HG03103 (cell line): ENCODE measurements at regions not wholly inside any gene's neighbourhood (a gene's known extent, or its start where the extent isn't known, plus 50 kb on each side); places are given as distances from the start of the nearest gene placed in this dataset.

ENCODE experiments used
- ATAC-seq: cut with Tn5 transposase; IDR thresholded peaks from one replicate; pipeline ENCODE4 v1.9.1; 2021; ENCODE audit warnings: low read depth; ENCODE audit not compliant: unreplicated experiment

- no peak for ATAC-seq
Measured at GRCh38 chr12:107318806-107319532, 225.6 kb upstream of the CRY1 start.

- ATAC-seq: no peak
Measured at GRCh38 chr12:107319533-107320032, 226.2 kb upstream of the CRY1 start.

DNA sequence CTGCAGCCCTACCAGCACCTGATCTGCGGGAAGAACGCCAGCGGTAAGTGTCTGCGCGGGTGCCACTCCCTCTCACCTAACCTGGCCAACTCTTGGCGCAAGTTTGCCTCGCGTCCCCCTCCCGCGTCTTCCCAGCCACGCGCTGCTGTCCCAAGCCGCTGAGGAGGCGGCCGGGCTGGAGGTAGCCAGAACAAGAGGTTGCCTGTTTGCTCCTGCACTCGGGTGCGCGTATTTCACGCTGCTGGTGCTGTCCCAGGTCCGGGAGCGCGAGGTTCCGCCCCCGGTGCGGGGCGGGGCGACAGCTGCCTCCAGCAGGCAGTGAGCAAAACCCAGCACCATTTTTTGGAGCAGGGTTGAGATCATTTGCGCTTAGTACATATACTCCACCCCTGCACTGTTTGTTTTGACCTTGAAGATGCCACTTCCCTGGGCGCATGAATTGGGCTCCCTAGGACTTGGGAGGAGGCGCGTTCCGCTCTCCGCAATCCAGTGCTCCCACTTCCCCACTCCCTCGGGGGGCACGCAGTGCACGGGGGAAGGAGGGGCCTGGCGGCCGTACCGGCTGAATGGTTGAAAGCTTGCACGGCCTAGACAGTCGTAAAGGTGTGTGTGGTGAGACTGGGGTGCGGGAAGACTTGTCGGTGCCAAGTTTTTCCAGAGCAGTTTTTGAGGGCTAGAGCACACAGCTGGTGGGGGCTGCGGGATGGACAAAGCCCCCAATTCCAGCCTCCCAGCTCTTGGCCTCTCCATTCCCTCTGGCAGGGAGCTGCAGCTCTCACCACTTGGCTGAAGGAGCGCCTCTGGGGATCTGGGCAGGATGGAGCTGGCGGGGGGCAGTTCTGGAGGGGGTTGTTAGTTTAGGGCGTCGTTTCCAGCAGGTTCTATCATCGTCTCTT, 226.9 kb upstream of the CRY1 start:
- ATAC-seq: no peak

DNA sequence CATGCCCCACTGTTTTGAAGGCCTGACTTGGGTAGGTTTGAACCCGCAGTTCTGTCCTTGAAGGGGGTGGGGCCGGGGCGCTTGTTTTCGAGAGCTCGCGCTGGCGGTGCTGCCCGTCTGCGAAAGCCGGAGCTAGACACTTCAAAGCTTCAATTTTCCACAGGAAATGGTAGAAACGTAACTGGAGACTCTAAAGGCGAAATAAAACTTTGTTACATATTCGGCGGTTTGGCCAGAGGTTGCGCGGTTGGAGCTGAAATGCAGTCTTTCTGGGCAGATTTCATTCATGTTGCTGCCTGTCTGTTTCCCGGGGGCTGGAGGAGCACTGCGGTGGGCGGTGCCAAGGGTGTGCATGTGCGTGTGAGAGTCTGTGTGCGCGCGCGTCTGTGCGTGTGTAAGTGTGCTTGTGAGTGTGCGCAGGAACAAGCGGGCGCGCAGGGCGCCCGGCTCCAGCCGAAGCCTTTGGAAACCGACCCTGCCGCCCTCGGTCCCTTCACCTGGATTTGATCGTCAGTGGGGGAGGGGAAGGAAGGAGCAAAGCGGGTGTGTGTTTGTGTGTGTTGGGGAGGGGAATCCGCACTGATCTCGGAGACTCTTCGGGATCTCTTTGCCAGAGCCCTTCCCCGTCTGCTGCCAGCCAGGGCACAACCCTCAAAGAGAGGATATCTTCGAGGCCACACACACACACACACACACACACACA, 227.7 kb upstream of the CRY1 start:
- ATAC-seq: no peak

DNA sequence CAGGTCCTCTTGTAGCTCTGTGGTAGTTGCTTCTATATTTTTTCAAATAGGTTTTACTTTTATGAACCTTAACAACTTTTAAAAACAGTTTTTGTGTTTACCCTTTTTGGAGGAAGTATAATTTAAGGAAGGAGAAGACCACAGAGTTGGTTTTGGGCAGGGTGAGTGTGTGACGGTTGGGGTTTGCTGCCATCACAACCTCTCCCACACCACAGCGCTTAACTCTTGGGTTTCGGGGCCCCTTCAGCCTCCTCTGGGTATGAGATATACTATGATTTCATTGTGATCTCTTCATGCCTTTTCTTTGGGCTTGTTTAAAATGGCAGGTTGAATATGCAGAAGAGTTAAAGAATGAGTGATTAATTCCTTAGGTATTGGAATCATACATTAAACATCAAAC, 228.7 kb upstream of the CRY1 start:
- ATAC-seq: no peak

DNA sequence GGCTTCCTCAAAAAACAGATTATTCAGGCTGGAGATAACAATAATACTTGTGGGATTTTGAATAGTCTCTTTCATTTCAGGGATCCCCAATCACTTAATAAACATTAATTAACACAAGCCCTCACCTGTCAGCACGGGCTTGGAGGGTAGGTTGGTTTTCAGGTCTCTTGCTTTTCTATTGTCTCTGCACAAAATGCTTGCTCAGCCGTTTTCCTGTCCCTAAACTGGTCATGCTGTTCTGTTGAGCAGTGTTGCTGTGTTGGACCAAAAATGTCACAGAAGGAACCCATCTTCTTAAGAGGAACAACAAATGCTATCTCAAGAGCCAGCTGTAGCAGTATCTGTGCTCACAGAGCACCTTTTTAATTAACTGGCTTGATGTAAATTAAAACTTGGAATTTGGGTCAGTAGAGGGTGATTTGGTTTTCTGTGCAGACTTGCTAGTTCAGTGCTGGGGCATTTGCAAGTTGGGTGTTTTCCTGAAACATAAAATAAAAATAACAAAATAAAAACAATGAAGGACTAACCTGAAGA, 231.8 kb upstream of the CRY1 start:
- no peak for ATAC-seq

DNA sequence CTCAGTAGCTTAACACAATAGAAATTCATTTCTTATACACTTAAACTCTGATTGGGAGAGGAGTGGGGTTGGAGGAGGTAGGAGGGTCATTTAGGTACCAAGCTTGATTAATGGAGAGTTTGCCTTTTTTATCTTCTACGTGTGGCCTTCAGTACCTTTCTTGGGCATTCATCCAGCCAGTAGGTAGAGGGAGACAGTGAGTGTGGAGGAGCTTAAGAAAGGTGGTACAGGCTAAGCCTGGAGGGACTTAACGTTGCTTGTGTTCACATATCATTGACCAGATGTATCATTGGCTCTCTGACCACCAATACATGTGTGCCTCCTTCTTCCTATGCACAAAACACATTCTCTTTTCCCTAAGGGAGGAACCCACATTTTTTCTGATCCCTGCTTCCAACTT, 232.9 kb upstream of the CRY1 start:
- no peak for ATAC-seq

DNA sequence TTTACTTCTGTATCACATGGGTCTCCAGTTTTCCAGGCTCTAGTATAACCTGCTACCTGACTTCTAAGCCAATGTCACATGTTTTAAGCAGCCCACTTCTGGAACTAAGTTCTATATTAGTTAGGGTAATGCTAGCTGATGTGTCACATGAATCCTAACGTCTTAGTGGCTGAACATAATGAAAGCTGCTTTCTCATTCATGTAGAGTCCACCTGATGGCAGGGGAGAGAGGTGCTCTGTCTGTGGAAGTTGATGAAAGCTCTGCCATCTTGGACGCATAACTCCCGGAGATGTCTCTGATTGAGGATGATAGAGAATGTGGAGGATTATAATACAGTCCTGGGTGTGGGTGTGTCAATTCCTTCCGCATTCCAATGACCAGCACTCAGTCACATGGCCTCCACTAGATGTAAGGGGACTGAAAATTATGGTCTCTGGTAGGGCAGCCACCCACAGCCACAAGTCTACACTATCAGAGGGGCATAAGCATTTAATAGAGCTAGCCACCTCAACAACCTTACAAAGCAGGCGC, 234.4 kb upstream of the CRY1 start:
- ATAC-seq: no peak

GRCh38 chr12:107328442-107329133, 235.2 kb upstream of the CRY1 start:
- no peak for ATAC-seq

DNA sequence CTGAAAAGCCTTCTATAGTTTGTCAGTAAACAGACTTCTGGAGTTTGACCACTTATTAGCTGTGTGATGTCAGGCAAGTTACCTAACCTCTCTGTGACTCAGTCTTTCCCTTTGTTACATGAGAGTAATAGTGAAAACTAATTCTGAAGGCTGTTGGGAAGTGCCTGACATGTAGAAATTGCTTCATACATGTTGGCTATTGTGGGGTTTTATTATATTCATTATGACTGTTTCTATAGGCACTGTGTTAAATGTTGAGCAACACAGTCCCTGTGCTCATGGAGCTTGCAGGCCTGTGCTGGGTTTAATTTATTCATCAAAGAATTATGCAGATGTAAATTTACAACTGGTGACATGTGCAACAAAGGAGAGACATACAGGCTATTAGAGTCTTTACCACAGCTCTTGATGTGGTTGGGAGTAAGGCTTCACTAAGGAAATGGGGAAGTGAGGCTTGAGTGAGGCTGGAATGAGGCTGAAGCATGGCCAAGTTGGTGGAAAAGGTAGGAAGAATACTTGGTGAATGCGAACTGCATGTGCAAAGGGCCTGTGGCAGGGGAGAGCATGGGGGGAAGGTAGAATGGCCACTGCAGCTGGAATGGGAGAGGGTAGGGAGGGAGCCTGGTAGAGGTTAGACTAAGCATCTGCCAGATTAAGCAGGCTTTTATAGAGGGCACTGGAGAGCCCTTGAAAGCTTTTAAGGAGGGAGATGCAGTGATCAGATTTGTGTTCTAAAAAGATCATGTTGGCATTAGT, 236.4 kb upstream of the CRY1 start:
- ATAC-seq: no peak

DNA sequence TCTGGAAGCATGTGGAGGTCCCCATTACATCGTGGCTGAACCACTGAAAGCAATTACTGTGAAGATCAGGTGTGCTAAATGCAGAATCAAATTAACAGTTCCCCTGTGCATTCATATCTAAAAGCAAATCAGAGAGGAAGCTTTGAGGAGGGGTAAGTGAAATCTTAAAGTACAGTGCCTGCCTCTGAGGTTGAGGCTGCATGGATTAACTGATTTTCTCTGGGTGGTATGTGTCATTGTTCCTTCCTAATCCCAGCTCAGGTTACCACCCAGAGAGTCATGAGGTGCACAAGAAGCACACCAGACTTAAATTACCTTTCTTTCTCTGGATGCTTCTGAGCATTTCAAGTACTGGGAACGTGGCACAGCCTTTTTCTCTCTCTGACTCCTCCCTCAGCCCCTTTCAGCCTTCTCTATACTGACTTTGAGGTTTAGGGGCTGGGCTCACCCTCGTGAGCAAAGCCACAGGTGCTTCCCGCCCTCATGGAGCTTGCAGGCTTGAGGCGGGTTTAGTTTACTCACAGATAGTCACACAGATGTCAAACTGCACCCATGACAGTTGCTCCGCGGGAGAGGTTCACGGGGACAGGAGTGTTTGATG, 237.6 kb upstream of the CRY1 start:
- ATAC-seq: no peak

DNA sequence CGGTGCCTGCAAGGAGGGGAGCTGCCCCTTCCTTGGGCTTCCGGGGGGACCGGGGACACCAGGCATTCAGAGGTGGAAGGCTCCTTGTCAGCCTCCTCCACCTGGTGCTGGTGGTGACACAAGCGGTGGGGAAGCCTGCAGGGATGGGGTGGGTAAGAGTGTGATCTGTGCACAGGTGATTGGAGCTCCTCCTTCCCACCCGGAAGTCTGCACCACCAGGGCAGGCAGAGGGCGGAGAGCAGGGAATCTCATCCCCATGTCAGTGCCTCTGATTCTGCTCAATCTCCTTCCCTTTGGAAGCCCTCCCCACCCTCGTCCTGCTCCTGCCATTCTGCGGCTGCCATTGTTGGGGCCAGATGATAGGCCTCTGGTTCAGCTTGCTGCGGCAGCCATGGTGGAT, 238.1 kb upstream of the CRY1 start:
- no peak for ATAC-seq

DNA sequence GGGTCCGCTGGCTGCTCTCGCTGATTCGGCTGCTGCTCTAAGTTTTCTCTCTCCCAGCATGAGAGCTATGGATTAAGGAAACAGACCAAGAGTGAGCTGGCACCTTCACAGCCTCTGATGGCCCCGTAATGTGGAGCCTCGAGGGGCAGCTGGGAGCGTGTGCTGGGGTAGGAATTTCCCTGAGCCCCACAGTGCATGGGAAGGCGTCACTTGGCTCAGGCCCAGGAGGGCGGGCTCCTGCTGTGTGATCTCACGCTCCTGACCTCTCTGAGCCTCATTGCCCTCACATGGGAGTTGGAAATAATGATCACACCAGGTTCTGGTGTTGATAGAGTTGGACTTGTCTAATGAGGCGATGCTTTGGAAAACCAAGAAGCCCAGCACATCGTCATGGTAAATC, 238.6 kb upstream of the CRY1 start:
- no peak for ATAC-seq

- ATAC-seq: no peak
Measured at GRCh38 chr12:107332743-107333142, 239.4 kb upstream of the CRY1 start.

DNA sequence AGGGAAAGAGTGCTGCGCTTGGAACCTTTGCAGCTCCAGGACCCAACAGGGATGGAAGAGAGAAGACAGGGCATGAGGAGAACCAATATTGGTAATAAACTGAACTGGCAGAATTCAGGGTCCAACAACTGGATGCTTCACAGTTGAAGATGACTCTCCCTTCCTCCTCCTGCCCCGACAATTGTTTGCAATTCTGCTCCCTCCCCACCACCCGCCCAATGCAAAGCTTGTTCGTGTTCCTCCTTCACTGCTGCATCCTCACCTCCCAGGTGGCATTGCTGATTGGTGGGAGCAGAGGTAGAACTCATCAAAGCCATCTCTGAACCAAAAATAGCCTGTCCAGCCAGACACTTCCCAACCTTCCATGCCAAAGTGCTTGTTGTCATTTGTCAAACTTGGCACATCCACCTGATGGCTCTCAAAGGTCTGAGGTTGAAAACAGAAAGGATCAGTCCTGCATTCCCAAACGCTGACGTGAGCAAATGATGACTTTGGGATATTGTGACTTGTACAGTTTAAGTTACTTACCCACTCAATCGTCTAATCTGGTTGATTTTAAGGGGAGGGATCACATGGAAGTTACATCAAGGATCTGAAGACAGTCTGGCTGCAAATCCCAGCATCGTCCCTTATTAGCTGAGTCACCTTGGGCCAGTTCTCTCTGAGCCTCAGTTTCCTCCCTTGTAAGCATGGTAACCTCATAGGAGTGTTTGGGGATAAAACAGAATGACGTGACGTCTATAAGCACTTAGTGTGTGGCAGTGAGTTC, 242.6 kb upstream of the CRY1 start:
- no peak for ATAC-seq

DNA sequence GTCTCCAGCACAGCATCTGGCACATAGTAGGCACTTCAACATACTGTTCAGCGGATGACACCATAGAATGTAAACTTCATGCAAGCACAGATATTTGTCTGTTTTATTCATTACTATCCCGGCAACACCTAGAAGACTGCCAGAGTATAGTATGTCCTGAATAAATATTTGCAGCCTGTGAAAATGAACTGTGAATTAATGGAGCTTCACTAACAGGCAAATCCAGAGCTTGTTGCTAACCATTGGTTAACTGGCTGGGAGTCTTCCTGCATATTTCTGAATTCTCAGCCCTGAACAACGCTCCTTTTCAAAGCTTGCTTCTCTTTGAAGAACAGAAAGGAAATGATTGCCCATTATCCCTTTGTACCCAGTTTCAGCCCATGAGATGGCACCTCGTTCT, 243.3 kb upstream of the CRY1 start:
- ATAC-seq: no peak

- ATAC-seq: no peak
Measured at GRCh38 chr12:107337346-107338095, 244.2 kb upstream of the CRY1 start.

DNA sequence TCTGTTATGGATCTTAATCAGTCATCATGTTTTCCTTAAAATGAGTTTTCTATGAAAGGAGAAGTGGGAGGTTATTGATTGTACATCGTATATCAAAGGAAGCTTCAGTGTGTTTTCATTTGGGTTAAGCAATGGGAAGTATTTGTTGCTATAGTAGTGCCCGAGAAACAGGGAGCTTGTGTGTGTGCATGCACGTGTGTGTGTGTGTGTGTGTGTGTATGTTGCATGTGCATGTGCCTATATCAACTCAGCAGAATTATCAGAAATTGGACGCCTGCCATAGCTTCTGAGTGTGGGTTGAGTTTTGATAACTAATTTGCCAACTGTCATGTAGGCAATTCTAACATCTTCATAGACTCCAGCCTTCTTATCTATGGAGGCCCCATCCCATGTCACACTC, 246.1 kb upstream of the CRY1 start:
- no peak for ATAC-seq
